Vagina (tissue), 2 donors: ENCODE measurements at regions not wholly inside any gene's neighbourhood (a gene's known extent, or its start where the extent isn't known, plus 50 kb on each side); places are given as distances from the start of the nearest gene placed in this dataset.

Experiments used
- POLR2A ChIP-seq, 2 donors: fragments of 450-650 bp; IDR thresholded peaks; one replicate each; pipeline ENCODE4 v1.6.1; 2017; ENCODE audit warnings: antibody characterized with exemption in 2 of 2, mild to moderate bottlenecking in 2 of 2, moderate library complexity in 2 of 2
- POLR2AphosphoS5 ChIP-seq, 2 donors: sonication (generic); formaldehyde crosslinking; IDR thresholded peaks; one replicate each; pipeline ENCODE4 v1.9.0; 2017; ENCODE audit warnings: antibody characterized with exemption in 2 of 2, mild to moderate bottlenecking in 2 of 2, low read depth in 1 of 2; ENCODE audit not compliant: insufficient read depth in 1 of 2
- TF ChIP-seq, protein P1 (sequence below), 3 experiments: fragments of 450-650 bp in 2 of 3; fragments of 200-600 bp in 1 of 3; sonication (generic) in 1 of 3; IDR thresholded peaks; one replicate each; pipeline ENCODE4 v1.5.1; 2017 to 2019; ENCODE audit warnings: antibody characterized with exemption in 3 of 3, mild to moderate bottlenecking in 2 of 3, moderate library complexity in 2 of 3

DNA sequence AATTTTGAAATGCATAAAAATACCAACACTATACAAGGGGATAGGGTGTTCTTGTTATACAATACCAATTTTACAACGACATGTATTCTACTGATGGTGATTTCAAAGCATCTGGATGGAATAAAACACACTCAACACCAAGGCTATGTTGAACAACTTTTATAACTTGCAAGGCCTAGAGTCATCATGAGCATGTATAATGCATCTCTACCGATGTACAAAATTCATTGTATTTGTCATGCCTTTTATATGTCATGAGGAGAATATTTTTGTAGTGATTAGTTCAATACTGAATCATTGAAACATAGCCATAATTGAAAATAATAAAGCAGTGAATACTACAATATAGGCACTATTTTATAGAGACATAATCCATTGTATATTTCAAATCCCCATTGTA is 160.2 kb downstream of the ETV1 start:
- TF ChIP-seq, protein P1, sequence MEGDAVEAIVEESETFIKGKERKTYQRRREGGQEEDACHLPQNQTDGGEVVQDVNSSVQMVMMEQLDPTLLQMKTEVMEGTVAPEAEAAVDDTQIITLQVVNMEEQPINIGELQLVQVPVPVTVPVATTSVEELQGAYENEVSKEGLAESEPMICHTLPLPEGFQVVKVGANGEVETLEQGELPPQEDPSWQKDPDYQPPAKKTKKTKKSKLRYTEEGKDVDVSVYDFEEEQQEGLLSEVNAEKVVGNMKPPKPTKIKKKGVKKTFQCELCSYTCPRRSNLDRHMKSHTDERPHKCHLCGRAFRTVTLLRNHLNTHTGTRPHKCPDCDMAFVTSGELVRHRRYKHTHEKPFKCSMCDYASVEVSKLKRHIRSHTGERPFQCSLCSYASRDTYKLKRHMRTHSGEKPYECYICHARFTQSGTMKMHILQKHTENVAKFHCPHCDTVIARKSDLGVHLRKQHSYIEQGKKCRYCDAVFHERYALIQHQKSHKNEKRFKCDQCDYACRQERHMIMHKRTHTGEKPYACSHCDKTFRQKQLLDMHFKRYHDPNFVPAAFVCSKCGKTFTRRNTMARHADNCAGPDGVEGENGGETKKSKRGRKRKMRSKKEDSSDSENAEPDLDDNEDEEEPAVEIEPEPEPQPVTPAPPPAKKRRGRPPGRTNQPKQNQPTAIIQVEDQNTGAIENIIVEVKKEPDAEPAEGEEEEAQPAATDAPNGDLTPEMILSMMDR (IDR thresholded peaks at IDR 0.05), result no peak
- no peak for TF ChIP-seq POLR2A (IDR thresholded peaks at IDR 0.05)
- no peak for TF ChIP-seq POLR2AphosphoS5 (IDR thresholded peaks at IDR 0.05; ENCODE audit: insufficient read depth in 1 of 2, low read depth in 1 of 2)
